Caco-2 (cell line): ENCODE measurements at regions not wholly inside any gene's neighbourhood (a gene's known extent, or its start where the extent isn't known, plus 50 kb on each side); places are given as distances from the start of the nearest gene placed in this dataset.

Experiments
- BruUV-seq: library from RNA; stranded (reverse); fragments of 400-500 nt; replicated peaks from 2 replicates; lab custom pipeline; 2021; lab: Mats Ljungman, UMichigan
- CTCF ChIA-PET: fragments of 300-600 bp; sonication (Branson Sonifier 250); formaldehyde crosslinking; loops from one replicate; lab custom pipeline; 2022; ENCODE audit warnings: antibody characterized with exemption; lab: Charles Lee
- POLR2A ChIA-PET: fragments of 300-600 bp; sonication (Branson Sonifier 250); formaldehyde crosslinking; loops from one replicate; lab custom pipeline; 2022; ENCODE audit warnings: antibody characterized with exemption; lab: Charles Lee
- DNase-seq, 2 experiments: peaks; one replicate each; pipeline versions ENCODE4 v3.0.0 to v3.0.0-alpha.2; 2020 to 2022
- H3K27me3 ChIP-seq: replicated peaks from 2 replicates; pipeline ENCODE4 v1.6.0; 2011; ENCODE audit warnings: low read length; ENCODE audit not compliant: control insufficient read depth, insufficient read depth
- H3K36me3 ChIP-seq: 2 replicates; pipeline ENCODE4 v1.5.1; 2011; ENCODE audit warnings: low read length; ENCODE audit not compliant: control insufficient read depth, insufficient read depth
- H3K4me1 ChIP-seq: fragments of 250-450 bp; sonication (Bioruptor Pico); 2 replicates; pipeline ENCODE4 v1.5.1; 2020; ENCODE audit warnings: mild to moderate bottlenecking
- H3K4me3 ChIP-seq: 2 replicates; pipeline ENCODE4 v1.5.1; 2011; ENCODE audit warnings: low read depth, mild to moderate bottlenecking, control low read depth, low read length
- H3K9me3 ChIP-seq: fragments of 250-450 bp; sonication (Bioruptor Pico); 2 replicates; pipeline ENCODE4 v1.5.1; 2020; ENCODE audit warnings: mild to moderate bottlenecking, moderate library complexity
- H3K27ac Mint-ChIP-seq: one replicate; pipeline ENCODE4 v1.8.0; 2022; ENCODE audit warnings: mixed read lengths; ENCODE audit not compliant: unreplicated experiment
- H3K27me3 Mint-ChIP-seq: one replicate; pipeline ENCODE4 v1.8.0; 2022; ENCODE audit warnings: mixed read lengths; ENCODE audit not compliant: insufficient read depth, unreplicated experiment
- H3K36me3 Mint-ChIP-seq: one replicate; pipeline ENCODE4 v1.8.0; 2022; ENCODE audit warnings: mild to moderate bottlenecking, mixed read lengths; ENCODE audit not compliant: insufficient read depth, unreplicated experiment
- H3K4me1 Mint-ChIP-seq: one replicate; pipeline ENCODE4 v1.8.0; 2022; ENCODE audit warnings: low read depth, mixed read lengths; ENCODE audit not compliant: unreplicated experiment
- H3K4me3 Mint-ChIP-seq: one replicate; pipeline ENCODE4 v1.8.0; 2022; ENCODE audit warnings: mild to moderate bottlenecking, moderate library complexity, mixed read lengths; ENCODE audit not compliant: unreplicated experiment
- H3K9me3 Mint-ChIP-seq: one replicate; pipeline ENCODE4 v1.8.0; 2022; ENCODE audit warnings: mixed read lengths; ENCODE audit not compliant: unreplicated experiment
- intact Hi-C: fragments of 100-400 bp; cut with micrococcal nuclease; formaldehyde crosslinking; loops from one replicate; pipeline ENCODE4 v1.10.0; 2022; ENCODE audit not compliant: unreplicated experiment
- TF ChIP-seq, protein P1 (sequence below), 2 experiments: fragments of 200-600 bp in 1 of 2; IDR thresholded peaks; 1 replicate in 1 of 2; 2 replicates in 1 of 2; pipeline versions ENCODE4 v1.5.1 to v1.8.0; 2011 to 2022; ENCODE audit warnings: antibody characterized with exemption in 1 of 2, control low read depth in 1 of 2, inconsistent platforms in 1 of 2, low read depth in 1 of 2, low read length in 1 of 2, mild to moderate bottlenecking in 1 of 2, moderate library complexity in 1 of 2; ENCODE audit not compliant: insufficient read depth in 1 of 2, severe bottlenecking in 1 of 2, unreplicated experiment in 1 of 2

DNA sequence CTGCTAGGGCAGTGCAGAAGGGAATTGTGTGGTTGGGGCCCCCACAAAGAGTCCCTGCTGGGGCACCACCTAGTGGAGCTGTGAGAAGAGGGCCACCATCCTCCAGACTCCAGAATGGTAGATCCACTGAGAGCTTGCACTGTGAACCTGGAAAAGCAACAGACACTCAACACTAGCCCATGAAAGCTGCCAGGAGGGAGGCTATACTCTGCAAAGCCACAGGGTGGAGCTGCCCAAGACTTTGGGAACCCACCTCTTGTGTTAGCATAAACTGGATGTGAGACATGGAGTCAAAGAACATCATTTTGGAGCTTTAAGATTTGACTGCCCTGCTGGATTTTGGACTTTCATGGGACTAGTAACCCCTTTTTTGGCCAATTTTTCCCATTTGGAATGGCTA is 328.4 kb upstream of the KHDRBS2 start:
- intact Hi-C loops, result no loop called here
- TF ChIP-seq, protein P1, sequence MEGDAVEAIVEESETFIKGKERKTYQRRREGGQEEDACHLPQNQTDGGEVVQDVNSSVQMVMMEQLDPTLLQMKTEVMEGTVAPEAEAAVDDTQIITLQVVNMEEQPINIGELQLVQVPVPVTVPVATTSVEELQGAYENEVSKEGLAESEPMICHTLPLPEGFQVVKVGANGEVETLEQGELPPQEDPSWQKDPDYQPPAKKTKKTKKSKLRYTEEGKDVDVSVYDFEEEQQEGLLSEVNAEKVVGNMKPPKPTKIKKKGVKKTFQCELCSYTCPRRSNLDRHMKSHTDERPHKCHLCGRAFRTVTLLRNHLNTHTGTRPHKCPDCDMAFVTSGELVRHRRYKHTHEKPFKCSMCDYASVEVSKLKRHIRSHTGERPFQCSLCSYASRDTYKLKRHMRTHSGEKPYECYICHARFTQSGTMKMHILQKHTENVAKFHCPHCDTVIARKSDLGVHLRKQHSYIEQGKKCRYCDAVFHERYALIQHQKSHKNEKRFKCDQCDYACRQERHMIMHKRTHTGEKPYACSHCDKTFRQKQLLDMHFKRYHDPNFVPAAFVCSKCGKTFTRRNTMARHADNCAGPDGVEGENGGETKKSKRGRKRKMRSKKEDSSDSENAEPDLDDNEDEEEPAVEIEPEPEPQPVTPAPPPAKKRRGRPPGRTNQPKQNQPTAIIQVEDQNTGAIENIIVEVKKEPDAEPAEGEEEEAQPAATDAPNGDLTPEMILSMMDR (IDR thresholded peaks at IDR 0.05; ENCODE audit: insufficient read depth in 1 of 2, low read depth in 1 of 2, low read length in 1 of 2, severe bottlenecking in 1 of 2, unreplicated experiment in 1 of 2), result no peak
- ChIA-PET POLR2A (no interaction called here), CTCF (no interaction called here)
- no peaks in the 10 kb centered on the region for H3K36me3 ChIP-seq
- peaks cover 13% of the 10 kb centered on the region for H3K9me3 ChIP-seq
- H3K4me1 ChIP-seq, result peaks cover 39% of the 10 kb centered on the region
- Mint-ChIP-seq H3K27ac (no peak overlapping the region), H3K36me3 (no peaks in the 10 kb centered on the region), H3K4me3 (no peak overlapping the region), H3K9me3 (peaks cover 53% of the 10 kb centered on the region), H3K27me3 (no peaks in the 10 kb centered on the region), H3K4me1 (peaks cover 31% of the 10 kb centered on the region)
- H3K27me3 ChIP-seq, result no peaks in the 10 kb centered on the region
- DNase-seq, result no peak
- no TSS peak for BruUV-seq
- no peak overlapping the region for H3K4me3 ChIP-seq

DNA sequence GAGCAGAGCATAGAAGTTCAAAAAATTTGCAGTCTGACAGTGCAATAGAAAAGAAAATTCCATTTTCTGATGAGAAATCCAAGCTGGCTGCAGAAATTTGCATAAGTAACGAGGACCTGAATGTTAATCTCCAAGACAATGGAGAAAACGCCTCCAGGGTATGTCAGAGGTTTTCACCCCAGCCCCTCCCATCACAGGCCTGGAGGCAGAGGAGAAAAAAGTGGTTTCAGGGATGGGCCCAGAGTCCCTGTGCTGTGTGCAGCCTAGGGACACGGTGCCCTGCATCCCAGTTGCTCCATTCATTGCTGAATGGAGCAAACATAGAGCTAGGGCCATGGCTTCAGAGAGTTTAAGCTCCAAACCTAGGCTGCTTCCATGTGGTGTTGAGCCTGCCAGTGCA is 327.9 kb upstream of the KHDRBS2 start:
- Histone ChIP-seq H3K27me3 (no peaks in the 10 kb centered on the region), H3K4me3 (no peak overlapping the region), H3K36me3 (no peaks in the 10 kb centered on the region), H3K9me3 (peaks cover 13% of the 10 kb centered on the region), H3K4me1 (peaks cover 39% of the 10 kb centered on the region)
- no peak for DNase-seq
- H3K4me3 Mint-ChIP-seq, result no peak overlapping the region
- H3K27me3 Mint-ChIP-seq, result no peaks in the 10 kb centered on the region
- POLR2A ChIA-PET, result no interaction called here
- H3K27ac Mint-ChIP-seq, result no peak overlapping the region
- TF ChIP-seq, protein P1 (IDR thresholded peaks at IDR 0.05; ENCODE audit: insufficient read depth in 1 of 2, low read depth in 1 of 2, low read length in 1 of 2, severe bottlenecking in 1 of 2, unreplicated experiment in 1 of 2), result no peak
- H3K36me3 Mint-ChIP-seq, result no peaks in the 10 kb centered on the region
- intact Hi-C loops, result no loop called here
- H3K9me3 Mint-ChIP-seq, result peaks cover 53% of the 10 kb centered on the region
- BruUV-seq, result no TSS peak
- peaks cover 31% of the 10 kb centered on the region for H3K4me1 Mint-ChIP-seq
- CTCF ChIA-PET, result no interaction called here

DNA sequence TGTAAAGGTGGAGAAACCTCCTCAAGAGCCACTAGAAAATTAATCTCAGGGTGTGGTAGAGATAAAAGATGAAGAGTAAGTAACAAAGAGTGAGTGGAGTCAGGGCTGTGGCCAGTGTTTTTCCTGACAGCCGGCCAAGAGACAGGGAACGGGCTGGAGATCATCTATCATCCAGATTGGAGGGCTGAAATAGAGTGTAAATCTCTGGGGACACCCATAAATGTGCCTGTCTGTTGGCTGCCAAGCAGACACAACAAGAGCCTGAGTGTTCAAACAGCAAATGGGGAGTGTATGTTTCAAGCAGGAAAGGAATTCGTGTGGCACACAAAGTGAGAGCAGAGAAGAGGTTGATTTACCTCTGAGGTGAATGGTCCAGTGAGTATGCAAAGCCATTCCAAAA is 326.4 kb upstream of the KHDRBS2 start:
- ChIA-PET POLR2A (no interaction called here), CTCF (no interaction called here)
- no peaks in the 10 kb centered on the region for H3K36me3 Mint-ChIP-seq
- H3K4me1 ChIP-seq, result peaks cover 32% of the 10 kb centered on the region
- no TSS peak for BruUV-seq
- H3K4me3 Mint-ChIP-seq, result no peak overlapping the region
- H3K36me3 ChIP-seq, result no peaks in the 10 kb centered on the region
- H3K9me3 ChIP-seq, result peaks cover 13% of the 10 kb centered on the region
- intact Hi-C loops, result no loop called here
- H3K27ac Mint-ChIP-seq, result no peak overlapping the region
- H3K4me1 Mint-ChIP-seq, result peaks cover 20% of the 10 kb centered on the region
- DNase-seq, result no peak
- no peaks in the 10 kb centered on the region for H3K27me3 ChIP-seq
- no peaks in the 10 kb centered on the region for H3K27me3 Mint-ChIP-seq
- TF ChIP-seq, protein P1 (IDR thresholded peaks at IDR 0.05; ENCODE audit: insufficient read depth in 1 of 2, low read depth in 1 of 2, low read length in 1 of 2, severe bottlenecking in 1 of 2, unreplicated experiment in 1 of 2), result no peak
- H3K4me3 ChIP-seq, result no peak overlapping the region
- H3K9me3 Mint-ChIP-seq, result peaks cover 39% of the 10 kb centered on the region
